ENCODE measurements at regions not wholly inside any gene's neighbourhood (a gene's known extent, or its start where the extent isn't known, plus 50 kb on each side); places are given as distances from the start of the nearest gene placed in this dataset.
A peak's percentile ranks its signal among the peaks of the same experiment; 100 is the strongest.

DNA sequence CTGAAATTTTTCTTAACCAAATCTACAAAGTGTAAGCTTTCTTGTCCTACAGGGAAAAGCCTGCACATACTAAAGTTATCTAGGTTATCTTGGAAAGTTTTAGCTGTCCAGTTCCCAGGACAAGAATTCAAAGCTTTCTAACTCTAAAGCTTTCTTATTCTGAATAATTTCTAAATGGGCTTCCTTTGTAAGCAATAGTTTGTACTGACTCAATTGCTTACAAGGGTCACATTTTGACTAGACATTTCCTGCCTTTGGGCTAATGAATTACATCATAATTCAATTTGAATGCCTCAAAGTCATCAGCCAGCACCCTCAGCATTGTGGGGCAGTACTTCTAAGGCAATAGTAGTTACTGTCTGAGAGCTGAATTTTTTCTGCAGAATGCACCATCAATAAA is 223.0 kb downstream of the LTN1 start:
- TF ChIP-seq, protein P1, sequence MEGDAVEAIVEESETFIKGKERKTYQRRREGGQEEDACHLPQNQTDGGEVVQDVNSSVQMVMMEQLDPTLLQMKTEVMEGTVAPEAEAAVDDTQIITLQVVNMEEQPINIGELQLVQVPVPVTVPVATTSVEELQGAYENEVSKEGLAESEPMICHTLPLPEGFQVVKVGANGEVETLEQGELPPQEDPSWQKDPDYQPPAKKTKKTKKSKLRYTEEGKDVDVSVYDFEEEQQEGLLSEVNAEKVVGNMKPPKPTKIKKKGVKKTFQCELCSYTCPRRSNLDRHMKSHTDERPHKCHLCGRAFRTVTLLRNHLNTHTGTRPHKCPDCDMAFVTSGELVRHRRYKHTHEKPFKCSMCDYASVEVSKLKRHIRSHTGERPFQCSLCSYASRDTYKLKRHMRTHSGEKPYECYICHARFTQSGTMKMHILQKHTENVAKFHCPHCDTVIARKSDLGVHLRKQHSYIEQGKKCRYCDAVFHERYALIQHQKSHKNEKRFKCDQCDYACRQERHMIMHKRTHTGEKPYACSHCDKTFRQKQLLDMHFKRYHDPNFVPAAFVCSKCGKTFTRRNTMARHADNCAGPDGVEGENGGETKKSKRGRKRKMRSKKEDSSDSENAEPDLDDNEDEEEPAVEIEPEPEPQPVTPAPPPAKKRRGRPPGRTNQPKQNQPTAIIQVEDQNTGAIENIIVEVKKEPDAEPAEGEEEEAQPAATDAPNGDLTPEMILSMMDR (IDR thresholded peaks at IDR 0.05), result no peak
- no peak for DNase-seq
- H3K27ac ChIP-seq, result peak overlapping the region in 1 of 2 donors; percentile 17
- no peak for ATAC-seq
- intact Hi-C loops (cut with DNase I), result no loop called here
- H3K36me3 ChIP-seq, result no peaks in the 10 kb centered on the region
- no peaks in the 10 kb centered on the region for H3K27me3 ChIP-seq
- peaks cover 0 to 11% of the 10 kb centered on the region in 2 donors for H3K9me3 ChIP-seq
- H3K4me3 ChIP-seq, result no peak overlapping the region
- H3K4me1 ChIP-seq, result peaks cover 0 to 4% of the 10 kb centered on the region in 2 donors

- no peak for ATAC-seq
- Histone ChIP-seq H3K27ac (peak overlapping the region in 1 of 2 donors; percentile 17), H3K36me3 (no peaks in the 10 kb centered on the region), H3K4me1 (peaks cover 0 to 4% of the 10 kb centered on the region in 2 donors), H3K4me3 (no peak overlapping the region), H3K27me3 (no peaks in the 10 kb centered on the region), H3K9me3 (peaks cover 0 to 11% of the 10 kb centered on the region in 2 donors)
- intact Hi-C loops (cut with DNase I), result no loop called here
- DNase-seq, result no peak
- TF ChIP-seq, protein P1 (IDR thresholded peaks at IDR 0.05), result no peak
These were observed 223.9 kb downstream of the LTN1 start for GRCh38 chr21:28768753-28769152.

- TF ChIP-seq, protein P1 (IDR thresholded peaks at IDR 0.05), result no peak
- Histone ChIP-seq H3K9me3 (peaks cover 0 to 11% of the 10 kb centered on the region in 2 donors), H3K4me1 (peaks cover 0 to 4% of the 10 kb centered on the region in 2 donors), H3K4me3 (no peak overlapping the region), H3K36me3 (no peaks in the 10 kb centered on the region), H3K27ac (no peak overlapping the region), H3K27me3 (no peaks in the 10 kb centered on the region)
- intact Hi-C loops (cut with DNase I), result no loop called here
- no peak for DNase-seq
- no peak for ATAC-seq
These were observed 225.2 kb downstream of the LTN1 start for GRCh38 chr21:28767523-28767922.

GRCh38 chr21:28763809-28764418 is 228.8 kb downstream of the LTN1 start:
- ATAC-seq, result no peak
- Histone ChIP-seq H3K27ac (no peak overlapping the region), H3K4me1 (no peaks in the 10 kb centered on the region), H3K27me3 (no peaks in the 10 kb centered on the region), H3K9me3 (peaks cover 0 to 11% of the 10 kb centered on the region in 2 donors), H3K4me3 (no peak overlapping the region), H3K36me3 (no peaks in the 10 kb centered on the region)
- TF ChIP-seq, protein P1 (IDR thresholded peaks at IDR 0.05), result no peak
- DNase-seq, result no peak
- intact Hi-C loops (cut with DNase I), result no loop called here

GRCh38 chr21:28762357-28762735 is 230.3 kb downstream of the LTN1 start:
- Histone ChIP-seq H3K36me3 (no peaks in the 10 kb centered on the region), H3K9me3 (peaks cover 0 to 11% of the 10 kb centered on the region in 2 donors), H3K4me3 (no peak overlapping the region), H3K4me1 (no peaks in the 10 kb centered on the region), H3K27ac (peak overlapping the region in 1 of 2 donors; percentile 19), H3K27me3 (no peaks in the 10 kb centered on the region)
- intact Hi-C loops (cut with DNase I), result no loop called here
- TF ChIP-seq, protein P1 (IDR thresholded peaks at IDR 0.05), result no peak
- ATAC-seq (no peak), DNase-seq (no peak)

Data from left lung (tissue), 4 donors.